Fibroblast of lung (primary cell): ENCODE measurements at regions not wholly inside any gene's neighbourhood (a gene's known extent, or its start where the extent isn't known, plus 50 kb on each side); places are given as distances from the start of the nearest gene placed in this dataset.

Experiments used
- DNase-seq, 2 donors: peaks; one replicate each; pipeline versions ENCODE4 v3.0.0 to v3.0.0-alpha.2; 2010; ENCODE audit warnings: low read depth in 2 of 2
- H2AFZ ChIP-seq: 2 replicates; pipeline ENCODE4 v1.5.1; 2012; ENCODE audit warnings: low read length, control low read depth, inconsistent platforms
- H3K27ac ChIP-seq: 2 replicates; pipeline ENCODE4 v1.5.1; 2011; ENCODE audit warnings: low read length, control low read depth; ENCODE audit not compliant: insufficient read depth
- H3K27me3 ChIP-seq: 2 replicates; pipeline ENCODE4 v1.5.1; 2011; ENCODE audit warnings: mild to moderate bottlenecking, low read length; ENCODE audit not compliant: control insufficient read depth, insufficient read depth
- H3K36me3 ChIP-seq: 2 replicates; pipeline ENCODE4 v1.5.1; 2011; ENCODE audit warnings: low read length; ENCODE audit not compliant: control insufficient read depth, insufficient read depth
- H3K4me1 ChIP-seq: 2 replicates; pipeline ENCODE4 v1.5.1; 2011; ENCODE audit warnings: low read length; ENCODE audit not compliant: control insufficient read depth, insufficient read depth; ENCODE audit errors: extremely low read depth
- H3K4me2 ChIP-seq: 2 replicates; pipeline ENCODE4 v1.5.1; 2011; ENCODE audit warnings: low read length, control low read depth; ENCODE audit not compliant: insufficient read depth; ENCODE audit errors: extremely low read depth
- H3K4me3 ChIP-seq, 4 experiments: fragments of 200-600 bp in 1 of 4; sonication (generic) in 1 of 4; replicated peaks in 1 of 4; 2 replicates each; pipeline ENCODE4 v1.5.1; 2011 to 2016; ENCODE audit warnings: low read length in 4 of 4, low read depth in 3 of 4, mild to moderate bottlenecking in 3 of 4, control low read depth in 2 of 4, inconsistent platforms in 1 of 4, mixed read lengths in 1 of 4; ENCODE audit not compliant: insufficient read depth in 1 of 4; ENCODE audit errors: control extremely low read depth in 1 of 4
- H3K79me2 ChIP-seq: 2 replicates; pipeline ENCODE4 v1.5.1; 2012; ENCODE audit warnings: mild to moderate bottlenecking, low read length, inconsistent platforms; ENCODE audit not compliant: control insufficient read depth, insufficient read depth
- H3K9ac ChIP-seq: 2 replicates; pipeline ENCODE4 v1.5.1; 2011; ENCODE audit warnings: mild to moderate bottlenecking, low read length, control low read depth; ENCODE audit not compliant: insufficient read depth
- H3K9me3 ChIP-seq: 2 replicates; pipeline ENCODE4 v1.5.1; 2012; ENCODE audit warnings: low read depth, low read length; ENCODE audit not compliant: control insufficient read depth, insufficient read depth
- H4K20me1 ChIP-seq: 2 replicates; pipeline ENCODE4 v1.5.1; 2011; ENCODE audit warnings: low read length; ENCODE audit not compliant: control insufficient read depth, insufficient read depth; ENCODE audit errors: extremely low read depth
- EZH2 ChIP-seq: IDR thresholded peaks from 2 replicates; pipeline ENCODE4 v1.5.1; 2012; ENCODE audit warnings: low read length, control low read depth, mild to moderate bottlenecking; ENCODE audit errors: missing control alignments
- TF ChIP-seq, protein P1 (sequence below), 2 donors: IDR thresholded peaks in 1 of 2; conservative IDR thresholded peaks in 1 of 2; 1 replicate in 1 of 2; 2 replicates in 1 of 2; pipeline ENCODE4 v1.5.1; 2011 to 2012; ENCODE audit warnings: low read length in 2 of 2, control low read depth in 1 of 2, inconsistent platforms in 1 of 2, low read depth in 1 of 2, mild to moderate bottlenecking in 1 of 2

- Histone ChIP-seq H3K4me3 (no peak overlapping the region), H3K9ac (no peak overlapping the region), H3K9me3 (no peaks in the 10 kb centered on the region), H3K4me2 (no peak overlapping the region), H3K27me3 (no peaks in the 10 kb centered on the region), H2AFZ (no peak overlapping the region), H3K36me3 (no peaks in the 10 kb centered on the region), H4K20me1 (no peaks in the 10 kb centered on the region), H3K27ac (no peak overlapping the region), H3K4me1 (no peaks in the 10 kb centered on the region), H3K79me2 (no peaks in the 10 kb centered on the region)
- no peak for DNase-seq
- TF ChIP-seq, protein P1, sequence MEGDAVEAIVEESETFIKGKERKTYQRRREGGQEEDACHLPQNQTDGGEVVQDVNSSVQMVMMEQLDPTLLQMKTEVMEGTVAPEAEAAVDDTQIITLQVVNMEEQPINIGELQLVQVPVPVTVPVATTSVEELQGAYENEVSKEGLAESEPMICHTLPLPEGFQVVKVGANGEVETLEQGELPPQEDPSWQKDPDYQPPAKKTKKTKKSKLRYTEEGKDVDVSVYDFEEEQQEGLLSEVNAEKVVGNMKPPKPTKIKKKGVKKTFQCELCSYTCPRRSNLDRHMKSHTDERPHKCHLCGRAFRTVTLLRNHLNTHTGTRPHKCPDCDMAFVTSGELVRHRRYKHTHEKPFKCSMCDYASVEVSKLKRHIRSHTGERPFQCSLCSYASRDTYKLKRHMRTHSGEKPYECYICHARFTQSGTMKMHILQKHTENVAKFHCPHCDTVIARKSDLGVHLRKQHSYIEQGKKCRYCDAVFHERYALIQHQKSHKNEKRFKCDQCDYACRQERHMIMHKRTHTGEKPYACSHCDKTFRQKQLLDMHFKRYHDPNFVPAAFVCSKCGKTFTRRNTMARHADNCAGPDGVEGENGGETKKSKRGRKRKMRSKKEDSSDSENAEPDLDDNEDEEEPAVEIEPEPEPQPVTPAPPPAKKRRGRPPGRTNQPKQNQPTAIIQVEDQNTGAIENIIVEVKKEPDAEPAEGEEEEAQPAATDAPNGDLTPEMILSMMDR (conservative IDR thresholded peaks at IDR 0.05 in 1 of 2, IDR thresholded peaks at IDR 0.05 in 1 of 2; ENCODE audit: low read depth in 1 of 2, low read length in 2 of 2) = no peak
- TF ChIP-seq EZH2 = no peak
Observed at GRCh38 chr9:100690438-100690837, 112.6 kb downstream of the CAVIN4 start.

DNA sequence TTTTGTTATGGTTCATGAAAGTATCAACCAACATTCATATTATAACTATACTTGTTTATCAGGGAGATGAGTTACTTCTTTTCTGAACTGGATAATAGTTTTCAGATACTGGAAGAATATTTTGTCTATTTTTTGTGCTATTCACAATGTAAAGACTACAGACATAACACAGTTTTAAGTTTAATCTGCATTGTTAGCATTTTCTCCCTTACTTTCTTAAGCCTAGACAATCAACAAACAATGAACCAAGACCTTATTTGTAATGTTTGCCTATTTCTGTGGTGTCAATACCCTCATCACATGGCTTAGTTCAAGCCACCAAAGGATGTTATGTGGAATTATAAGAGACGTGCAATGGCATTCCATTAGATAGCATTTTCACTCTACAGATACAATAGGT is 119.5 kb downstream of the CAVIN4 start:
- no peaks in the 10 kb centered on the region for H3K79me2 ChIP-seq
- H3K4me3 ChIP-seq = no peak overlapping the region
- no peak overlapping the region for H3K27ac ChIP-seq
- H3K9me3 ChIP-seq = no peaks in the 10 kb centered on the region
- DNase-seq = no peak
- H3K4me2 ChIP-seq = no peak overlapping the region
- no peaks in the 10 kb centered on the region for H3K4me1 ChIP-seq
- no peak overlapping the region for H2AFZ ChIP-seq
- H3K27me3 ChIP-seq = no peaks in the 10 kb centered on the region
- H4K20me1 ChIP-seq = no peaks in the 10 kb centered on the region
- no peak overlapping the region for H3K9ac ChIP-seq
- no peaks in the 10 kb centered on the region for H3K36me3 ChIP-seq
- TF ChIP-seq, protein P1 (conservative IDR thresholded peaks at IDR 0.05 in 1 of 2, IDR thresholded peaks at IDR 0.05 in 1 of 2; ENCODE audit: low read depth in 1 of 2, low read length in 2 of 2) = no peak
- TF ChIP-seq EZH2 = no peak

DNA sequence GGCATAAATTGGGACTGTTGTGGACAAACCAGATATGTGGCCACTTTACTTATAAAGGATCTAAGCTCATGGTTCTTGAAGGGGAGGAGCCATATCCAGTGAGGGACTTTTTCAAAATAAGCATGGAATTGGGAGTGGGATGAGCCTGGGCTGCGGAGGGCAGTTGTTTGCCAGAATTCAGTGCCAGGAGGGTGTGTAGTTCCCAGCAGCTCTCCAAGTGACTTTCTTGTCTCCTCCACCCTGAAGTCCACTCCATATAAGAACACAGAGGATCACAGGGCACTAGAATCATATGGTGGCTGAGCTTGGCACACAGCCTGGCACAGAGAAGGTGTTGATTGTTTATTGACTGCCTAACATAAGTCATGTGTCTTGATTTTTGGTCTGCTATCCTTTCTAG is 121.1 kb downstream of the CAVIN4 start:
- Histone ChIP-seq H3K4me2 (no peak overlapping the region), H3K4me3 (no peak overlapping the region), H2AFZ (no peak overlapping the region), H3K36me3 (no peaks in the 10 kb centered on the region), H3K27ac (no peak overlapping the region), H3K9ac (no peak overlapping the region), H4K20me1 (no peaks in the 10 kb centered on the region), H3K4me1 (no peaks in the 10 kb centered on the region), H3K27me3 (no peaks in the 10 kb centered on the region), H3K9me3 (no peaks in the 10 kb centered on the region), H3K79me2 (no peaks in the 10 kb centered on the region)
- TF ChIP-seq EZH2 = no peak
- TF ChIP-seq, protein P1 (conservative IDR thresholded peaks at IDR 0.05 in 1 of 2, IDR thresholded peaks at IDR 0.05 in 1 of 2; ENCODE audit: low read depth in 1 of 2, low read length in 2 of 2) = no peak
- no peak for DNase-seq
